AG08396 (cell line): ENCODE measurements at regions not wholly inside any gene's neighbourhood (a gene's known extent, or its start where the extent isn't known, plus 50 kb on each side); places are given as distances from the start of the nearest gene placed in this dataset.
A peak's percentile ranks its signal among the peaks of the same experiment; 100 is the strongest.
"Not testable (repeated sequence)": the region's sequence is repeated elsewhere in the genome, so short reads cannot be mapped to it uniquely, and the experiment has no call there.

ENCODE experiments used
- DNase-seq: peaks from one replicate; pipeline ENCODE4 v3.0.0; 2012; ENCODE audit warnings: low spot score, mixed read lengths

- no peak for DNase-seq
These were observed 100.0 kb upstream of the PIK3R1 start for GRCh38 chr5:68115584-68115983.

GRCh38 chr5:68114378-68115040 is 101.0 kb upstream of the PIK3R1 start:
- DNase-seq = peak; percentile 66

GRCh38 chr5:68112658-68113057 is 102.9 kb upstream of the PIK3R1 start:
- no peak for DNase-seq

DNA sequence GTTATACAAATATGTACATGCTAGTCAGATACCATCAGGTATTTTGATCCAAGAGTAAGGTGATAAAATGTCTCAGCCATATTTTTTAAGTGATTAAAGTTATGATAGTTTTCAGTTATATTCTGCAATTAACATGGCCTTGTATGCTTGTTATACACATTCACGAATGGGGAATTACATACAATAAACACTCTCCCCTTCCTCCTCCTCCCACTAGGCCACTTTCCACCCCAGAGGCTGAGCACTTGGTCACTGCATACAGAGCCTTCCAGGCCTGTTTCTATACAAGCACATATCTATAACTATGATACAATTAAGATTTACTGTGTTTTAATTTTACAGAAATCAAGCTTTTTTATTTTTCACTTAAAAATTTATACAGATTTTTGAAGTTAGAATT is 104.7 kb upstream of the PIK3R1 start:
- DNase-seq = no peak

GRCh38 chr5:68110264-68110663 is 105.3 kb upstream of the PIK3R1 start:
- no peak for DNase-seq

GRCh38 chr5:68104217-68104616 is 111.3 kb upstream of the PIK3R1 start:
- DNase-seq = not testable (repeated sequence)

- DNase-seq = not testable (repeated sequence)
These were observed 112.3 kb upstream of the PIK3R1 start for GRCh38 chr5:68103297-68103696.

DNA sequence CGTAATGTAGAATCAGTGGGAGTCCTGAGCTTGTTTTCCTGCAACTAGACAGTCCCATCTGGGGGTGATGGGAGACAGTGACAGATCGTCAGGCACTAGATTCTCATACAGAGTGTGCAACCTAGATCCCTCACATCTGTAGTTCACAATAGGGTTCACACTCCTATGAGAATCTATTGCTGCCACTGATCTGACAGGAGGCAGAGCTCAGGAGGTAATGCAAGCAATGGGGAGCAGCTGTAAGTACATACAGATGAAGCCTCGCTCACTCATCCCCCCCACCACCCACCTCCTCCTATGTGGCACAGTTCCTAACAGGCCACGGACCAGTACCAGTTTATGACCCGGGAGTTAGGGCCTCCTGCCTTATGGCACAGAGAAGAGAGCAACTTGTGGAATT is 116.2 kb upstream of the PIK3R1 start:
- no peak for DNase-seq

DNA sequence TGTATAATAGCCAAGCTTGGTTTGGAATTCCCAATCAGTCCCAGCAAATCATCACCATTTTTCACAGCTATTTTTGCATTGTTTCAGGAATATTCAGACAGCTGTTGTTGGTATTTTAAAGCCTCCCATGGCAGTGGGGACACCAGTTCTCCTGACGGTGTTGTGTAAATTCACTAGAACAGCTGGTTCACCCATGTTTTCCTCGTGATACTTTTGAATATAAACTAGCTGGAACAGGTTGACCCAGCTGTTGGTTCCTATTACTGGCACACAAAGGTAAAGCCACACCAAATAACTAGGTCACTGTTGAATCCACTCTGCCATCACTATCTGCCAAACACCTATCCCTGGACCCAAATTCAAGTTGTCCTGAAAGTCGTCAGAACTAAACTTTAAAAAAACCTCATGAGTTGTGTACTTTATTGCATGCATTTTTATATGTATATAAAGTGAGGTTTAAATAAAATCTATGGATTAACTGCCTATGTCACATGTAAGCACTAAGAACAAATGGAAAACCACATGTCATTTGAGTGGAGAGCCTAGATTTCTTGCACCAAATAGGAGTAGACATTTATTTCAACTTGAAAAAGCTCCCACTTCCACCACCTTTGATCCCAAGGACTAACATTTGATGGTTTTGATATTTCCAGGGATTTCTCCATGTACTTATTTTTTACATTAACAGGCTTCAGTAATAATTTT is 121.9 kb upstream of the PIK3R1 start:
- DNase-seq = no peak

DNA sequence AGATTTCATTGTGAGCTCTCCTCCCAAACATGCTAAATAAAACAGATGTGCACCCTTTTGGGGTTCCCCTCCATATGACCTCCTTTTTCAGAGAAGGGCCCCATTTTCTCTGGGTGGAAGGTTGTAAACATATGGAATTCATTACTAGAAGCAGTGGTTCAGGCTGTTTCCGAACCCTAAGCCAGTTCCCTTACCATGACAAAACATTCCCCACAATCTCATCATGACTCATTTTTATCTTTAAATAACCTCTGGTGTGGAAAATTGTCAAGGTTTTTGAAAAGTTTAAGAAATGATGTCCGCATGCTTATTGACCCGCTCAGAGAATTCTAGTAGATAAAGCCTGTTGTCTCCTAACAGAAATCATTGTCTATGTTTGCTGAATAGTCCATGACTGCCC is 127.3 kb upstream of the PIK3R1 start:
- peak; percentile 39 for DNase-seq

GRCh38 chr5:68087866-68088265 is 127.7 kb upstream of the PIK3R1 start:
- DNase-seq = no peak

DNA sequence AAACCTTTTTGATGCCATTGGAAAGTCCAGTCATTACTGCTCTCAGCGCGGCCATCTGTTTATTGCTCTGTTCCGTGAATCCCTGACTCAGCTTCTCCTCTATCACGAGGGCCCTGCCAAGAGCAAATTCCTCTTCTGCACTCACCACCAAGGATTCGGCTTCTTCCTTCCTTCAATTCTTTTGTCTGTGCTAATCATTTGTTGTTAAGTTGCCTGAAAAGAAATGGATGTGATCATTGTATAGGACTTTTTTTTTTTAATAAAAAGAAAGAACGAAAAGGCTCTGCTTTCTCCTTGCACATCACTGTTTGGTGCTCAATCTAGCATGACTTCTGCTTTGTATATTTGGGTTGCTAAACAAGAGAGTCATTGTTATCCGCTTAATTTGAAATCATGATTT is 128.7 kb upstream of the PIK3R1 start:
- peak; percentile 54 for DNase-seq

DNA sequence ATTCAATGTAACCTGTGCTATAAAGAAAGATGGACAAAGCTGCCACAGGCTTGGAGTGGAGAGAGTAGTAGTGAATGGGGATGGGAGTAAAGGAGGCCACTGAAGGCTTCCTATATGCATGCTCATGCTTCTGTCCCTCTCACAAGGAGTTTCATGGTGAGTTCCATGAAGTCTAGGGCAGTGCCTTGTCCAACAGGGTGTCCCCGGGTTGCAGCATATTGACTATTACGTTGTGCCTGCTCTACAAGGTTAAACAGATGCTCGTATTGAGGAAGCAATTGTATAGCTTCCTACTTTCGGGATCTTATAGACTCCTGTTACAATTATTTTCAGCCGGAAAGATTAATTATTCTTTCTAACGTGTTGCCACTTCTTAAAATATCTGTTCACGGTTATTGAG is 129.1 kb upstream of the PIK3R1 start:
- DNase-seq = no peak

GRCh38 chr5:68084396-68084795 is 131.2 kb upstream of the PIK3R1 start:
- DNase-seq = no peak

GRCh38 chr5:68080282-68081050 is 135.1 kb upstream of the PIK3R1 start:
- no peak for DNase-seq

- no peak for DNase-seq
These were observed 138.1 kb upstream of the PIK3R1 start for GRCh38 chr5:68077349-68077894.

GRCh38 chr5:68074633-68075032 is 140.9 kb upstream of the PIK3R1 start:
- no peak for DNase-seq

DNA sequence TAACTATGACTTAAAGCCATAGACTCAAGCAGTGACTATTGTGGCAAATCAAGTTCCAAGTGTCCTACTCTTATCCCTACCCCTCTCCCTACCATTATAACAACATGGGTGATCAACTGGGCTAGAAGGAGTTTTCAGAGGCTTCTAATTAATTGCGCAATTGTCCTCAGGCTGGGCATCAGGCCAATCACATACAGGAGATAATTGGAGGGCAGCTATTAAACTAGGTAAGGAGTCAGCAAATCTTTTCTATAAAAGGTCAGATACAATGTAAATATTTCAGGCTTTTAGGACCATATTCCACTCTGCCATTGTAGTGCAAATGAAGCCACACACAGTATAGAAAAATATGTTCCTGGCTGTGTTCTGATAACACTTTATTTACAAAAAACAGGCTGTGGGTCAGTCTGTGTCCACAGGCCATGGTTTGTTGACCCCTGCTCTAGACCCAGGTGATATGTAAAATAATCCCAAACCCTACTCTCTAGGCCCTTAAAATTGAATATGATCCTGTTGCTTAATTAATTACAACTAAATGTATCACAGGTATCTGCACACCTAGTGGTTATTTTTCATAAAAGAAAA is 141.4 kb upstream of the PIK3R1 start:
- DNase-seq = no peak

GRCh38 chr5:68071736-68072135 is 143.8 kb upstream of the PIK3R1 start:
- peak; percentile 13 for DNase-seq

- DNase-seq = no peak
These were observed 144.3 kb upstream of the PIK3R1 start for GRCh38 chr5:68071282-68071632.

- DNase-seq = no peak
These were observed 144.8 kb upstream of the PIK3R1 start for GRCh38 chr5:68070591-68071281.
